Body of pancreas (tissue), 4 donors: ENCODE measurements at regions not wholly inside any gene's neighbourhood (a gene's known extent, or its start where the extent isn't known, plus 50 kb on each side); places are given as distances from the start of the nearest gene placed in this dataset.

Source experiments
- POLR2A ChIP-seq, 3 donors: fragments of 450-650 bp; IDR thresholded peaks; one replicate each; pipeline ENCODE4 v1.6.1; 2016; ENCODE audit warnings: antibody characterized with exemption in 3 of 3, mild to moderate bottlenecking in 2 of 3
- TF ChIP-seq, protein P1 (sequence below), 7 experiments: fragments of 450-650 bp in 4 of 7; fragments of 200-600 bp in 3 of 7; sonication (generic) in 3 of 7; IDR thresholded peaks; one replicate each; pipeline ENCODE4 v1.5.1; 2016 to 2019; ENCODE audit warnings: antibody characterized with exemption in 7 of 7

DNA sequence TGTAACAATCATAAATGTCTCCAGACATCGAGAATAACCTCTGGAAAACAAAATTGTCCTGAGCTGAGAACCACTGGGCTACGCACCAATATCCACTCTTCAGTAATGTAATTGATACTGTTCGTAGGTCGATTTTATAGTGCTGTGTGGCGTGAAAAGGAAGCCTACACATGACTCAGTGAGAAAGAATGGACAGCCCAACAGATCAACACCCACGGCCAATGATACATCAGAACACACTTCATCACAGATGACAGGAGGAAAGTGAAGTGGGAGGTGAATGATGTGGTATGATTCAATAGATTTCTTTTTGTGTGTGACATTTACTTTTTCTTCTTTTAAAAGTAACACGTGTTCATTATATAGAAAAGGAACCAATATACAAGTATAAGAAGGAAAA, 93.5 kb downstream of the RPS12 start:
- TF ChIP-seq, protein P1, sequence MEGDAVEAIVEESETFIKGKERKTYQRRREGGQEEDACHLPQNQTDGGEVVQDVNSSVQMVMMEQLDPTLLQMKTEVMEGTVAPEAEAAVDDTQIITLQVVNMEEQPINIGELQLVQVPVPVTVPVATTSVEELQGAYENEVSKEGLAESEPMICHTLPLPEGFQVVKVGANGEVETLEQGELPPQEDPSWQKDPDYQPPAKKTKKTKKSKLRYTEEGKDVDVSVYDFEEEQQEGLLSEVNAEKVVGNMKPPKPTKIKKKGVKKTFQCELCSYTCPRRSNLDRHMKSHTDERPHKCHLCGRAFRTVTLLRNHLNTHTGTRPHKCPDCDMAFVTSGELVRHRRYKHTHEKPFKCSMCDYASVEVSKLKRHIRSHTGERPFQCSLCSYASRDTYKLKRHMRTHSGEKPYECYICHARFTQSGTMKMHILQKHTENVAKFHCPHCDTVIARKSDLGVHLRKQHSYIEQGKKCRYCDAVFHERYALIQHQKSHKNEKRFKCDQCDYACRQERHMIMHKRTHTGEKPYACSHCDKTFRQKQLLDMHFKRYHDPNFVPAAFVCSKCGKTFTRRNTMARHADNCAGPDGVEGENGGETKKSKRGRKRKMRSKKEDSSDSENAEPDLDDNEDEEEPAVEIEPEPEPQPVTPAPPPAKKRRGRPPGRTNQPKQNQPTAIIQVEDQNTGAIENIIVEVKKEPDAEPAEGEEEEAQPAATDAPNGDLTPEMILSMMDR (IDR thresholded peaks at IDR 0.05): no peak
- no peak for TF ChIP-seq POLR2A (IDR thresholded peaks at IDR 0.05)
